HG03442 (cell line): ENCODE measurements at regions not wholly inside any gene's neighbourhood (a gene's known extent, or its start where the extent isn't known, plus 50 kb on each side); places are given as distances from the start of the nearest gene placed in this dataset.

Experiments
- ATAC-seq: cut with Tn5 transposase; IDR thresholded peaks from one replicate; pipeline ENCODE4 v1.9.1; 2021; ENCODE audit warnings: mild to moderate bottlenecking, moderate library complexity; ENCODE audit not compliant: unreplicated experiment

GRCh38 chr10:29962166-29962850, 97.1 kb downstream of the JCAD start:
- no peak for ATAC-seq

DNA sequence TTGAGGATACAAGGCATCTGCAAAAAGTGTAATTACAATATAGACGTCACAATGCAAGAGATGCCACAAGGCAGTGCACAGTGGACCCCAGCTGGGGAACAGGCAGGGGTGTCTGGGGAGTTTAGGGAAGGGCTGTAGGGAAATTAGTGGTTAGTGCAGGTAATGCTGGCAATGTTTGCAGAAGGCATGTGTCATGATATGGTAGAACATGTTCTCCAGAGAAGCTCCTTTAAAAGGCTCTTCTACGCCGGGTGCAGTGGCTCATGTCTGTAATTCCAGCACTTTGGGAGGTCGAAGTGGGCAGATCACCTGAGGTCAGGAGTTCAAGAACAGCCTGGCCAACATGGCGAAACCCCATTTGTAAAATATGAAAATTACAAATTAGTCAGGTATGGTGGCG, 98.0 kb downstream of the JCAD start:
- no peak for ATAC-seq

GRCh38 chr10:29960261-29960660, 99.1 kb downstream of the JCAD start:
- no peak for ATAC-seq

DNA sequence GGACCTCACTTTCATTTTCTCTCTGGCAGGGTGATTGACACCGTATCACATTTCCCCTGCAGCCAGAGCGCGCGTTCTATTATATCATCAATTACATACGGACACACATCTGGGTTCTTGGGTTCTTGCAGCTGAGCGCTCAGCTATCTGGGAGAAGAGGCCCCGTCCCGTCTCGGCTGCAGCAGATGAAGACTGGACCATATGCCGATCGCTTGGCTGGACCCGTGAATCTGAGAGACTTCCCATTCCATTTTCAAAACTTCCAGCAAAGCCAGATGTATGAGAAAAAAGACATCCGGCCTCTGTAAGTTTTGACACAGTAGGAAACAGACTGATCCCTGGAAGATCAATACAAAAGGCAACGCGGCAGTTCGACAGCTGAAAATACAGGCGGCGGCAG, 99.8 kb downstream of the JCAD start:
- ATAC-seq: no peak

GRCh38 chr10:29958440-29958839, 100.9 kb downstream of the JCAD start:
- no peak for ATAC-seq

DNA sequence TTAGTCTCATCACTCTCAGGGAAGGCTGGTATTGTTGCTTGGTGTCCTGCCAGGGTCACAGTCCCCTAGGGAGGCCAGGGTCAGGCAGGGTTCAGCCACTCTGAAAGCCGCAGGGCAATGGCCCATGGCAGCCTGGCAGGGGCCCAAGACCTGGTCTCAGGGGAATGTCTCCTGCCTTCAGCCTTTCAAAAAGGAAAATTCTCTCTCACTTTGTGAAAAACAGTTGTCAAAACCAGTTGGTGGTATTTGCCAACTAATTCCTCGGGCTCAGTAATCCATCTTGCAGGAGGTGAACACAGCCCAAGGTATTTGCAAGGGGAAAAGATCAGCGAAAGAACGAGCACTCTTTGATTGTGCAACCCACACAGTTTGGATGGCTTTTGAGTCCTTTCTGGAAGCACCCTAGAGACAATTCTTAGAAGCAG, 101.5 kb downstream of the JCAD start:
- no peak for ATAC-seq

GRCh38 chr10:29957236-29957635, 102.2 kb downstream of the JCAD start:
- no peak for ATAC-seq

- ATAC-seq: no peak
Measured at GRCh38 chr10:29956335-29956924, 103.0 kb downstream of the JCAD start.

GRCh38 chr10:29955329-29955935, 104.0 kb downstream of the JCAD start:
- no peak for ATAC-seq

DNA sequence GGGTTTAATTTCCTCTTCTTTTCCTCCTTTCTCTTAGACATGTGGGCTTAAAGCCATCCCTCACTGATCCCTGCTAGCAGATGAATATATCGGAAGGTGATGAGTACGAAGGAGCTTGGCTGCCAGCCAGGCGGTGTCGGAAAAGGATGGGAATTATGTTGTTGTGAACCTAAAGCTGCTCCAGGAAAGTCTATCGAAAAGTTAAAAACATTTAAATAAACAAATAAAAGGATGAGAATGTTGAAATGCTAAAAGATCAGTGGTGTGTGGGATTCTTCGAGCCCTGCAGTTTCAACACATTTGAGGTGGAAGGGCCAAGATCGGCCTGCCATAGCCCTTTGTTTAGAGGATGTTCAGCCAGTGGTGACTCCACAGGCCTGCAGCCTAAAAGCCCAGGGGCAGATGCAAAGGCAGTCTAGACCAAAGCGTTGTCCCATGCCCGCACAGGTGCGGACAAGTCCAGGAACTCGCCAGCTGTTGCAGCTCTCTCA, 107.9 kb downstream of the JCAD start:
- ATAC-seq: no peak

GRCh38 chr10:29950391-29950790, 109.0 kb downstream of the JCAD start:
- ATAC-seq: no peak

DNA sequence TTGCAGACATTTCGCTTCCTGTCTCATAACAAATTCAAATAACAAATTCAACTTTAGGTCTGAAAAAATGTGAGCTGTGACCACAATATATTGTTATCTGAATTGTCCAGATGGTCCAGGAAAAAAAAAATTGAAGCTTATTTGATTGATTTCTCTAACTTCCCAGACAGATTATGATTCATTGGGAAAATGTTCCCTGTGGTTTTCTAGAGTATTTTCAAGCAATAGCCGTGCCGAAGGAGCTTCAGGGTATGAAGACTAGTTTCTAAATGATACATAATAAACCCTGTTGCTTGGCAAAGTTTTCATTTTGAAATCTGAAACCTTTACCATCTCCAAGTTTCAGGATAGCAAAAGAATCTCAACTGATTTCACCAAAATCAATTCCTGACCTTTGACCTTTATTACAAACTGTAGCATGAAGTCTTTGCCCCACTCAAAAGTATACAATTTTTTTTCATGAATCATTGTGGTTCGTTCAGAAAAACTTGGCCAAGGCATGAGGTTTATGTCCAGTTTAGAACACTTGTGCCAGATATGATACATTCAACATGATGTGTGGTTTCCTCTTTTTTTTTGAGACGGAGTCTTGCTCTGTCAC, 109.9 kb downstream of the JCAD start:
- no peak for ATAC-seq

GRCh38 chr10:29948881-29949355, 110.5 kb downstream of the JCAD start:
- no peak for ATAC-seq

- no peak for ATAC-seq
Measured at GRCh38 chr10:29947701-29948060, 111.7 kb downstream of the JCAD start.

DNA sequence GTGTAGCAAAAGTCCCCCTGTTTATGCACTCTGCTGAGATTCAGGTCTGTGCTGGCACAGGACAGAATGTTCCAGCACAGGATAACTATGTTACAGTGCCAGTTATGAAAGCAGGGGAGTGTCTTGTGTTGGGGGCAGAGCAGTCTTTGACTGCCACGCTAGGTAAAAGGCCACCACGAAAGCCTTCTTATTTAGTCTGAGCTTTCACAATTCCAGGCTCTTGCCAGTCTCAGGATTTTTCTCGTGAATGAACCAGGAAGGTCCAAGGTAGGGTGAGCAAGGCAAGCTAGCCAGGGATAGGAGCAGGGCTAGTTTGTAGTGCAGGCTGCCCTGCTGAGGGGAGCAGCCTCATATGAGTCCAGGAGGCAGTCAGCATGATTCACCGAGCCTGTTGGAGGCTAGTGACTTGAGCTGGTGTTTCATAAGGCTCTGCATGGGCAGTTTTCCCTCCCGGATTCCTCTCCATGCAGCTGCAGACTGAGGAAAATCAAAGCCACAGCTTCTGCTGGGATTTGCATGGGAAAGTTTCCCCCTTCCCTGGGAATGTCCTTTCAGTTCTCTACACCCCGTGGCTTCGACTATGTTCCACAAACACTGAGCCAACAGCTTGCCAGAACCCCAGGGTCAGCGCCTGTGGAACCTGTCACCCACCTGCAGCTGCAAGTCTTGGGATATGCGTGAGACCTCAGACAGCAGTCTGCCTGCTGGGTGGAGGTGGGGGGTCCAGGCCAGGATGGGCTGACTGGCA, 112.3 kb downstream of the JCAD start:
- no peak for ATAC-seq

- no peak for ATAC-seq
Measured at GRCh38 chr10:29946614-29946952, 112.8 kb downstream of the JCAD start.

- no peak for ATAC-seq
Measured at GRCh38 chr10:29941476-29941875, 117.9 kb downstream of the JCAD start.

DNA sequence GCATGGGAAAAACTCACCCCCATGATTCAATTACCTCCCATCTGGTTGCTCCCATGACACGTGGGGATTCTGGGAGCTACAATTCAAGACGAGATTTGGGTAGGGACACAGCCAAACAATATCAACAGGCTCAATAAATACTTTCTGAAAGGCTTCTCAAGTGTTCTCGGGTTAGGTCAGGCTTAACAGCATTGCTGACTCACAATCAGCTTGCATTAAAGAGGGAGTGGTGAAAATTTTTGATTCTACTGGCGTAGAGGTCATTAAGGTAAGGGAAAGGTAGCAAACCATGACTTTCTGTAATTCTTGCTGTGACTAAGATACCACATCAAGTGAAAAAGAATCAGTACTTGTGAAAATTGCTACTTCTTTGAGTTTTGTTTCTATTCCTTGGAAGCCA, 126.4 kb downstream of the JCAD start:
- ATAC-seq: no peak

DNA sequence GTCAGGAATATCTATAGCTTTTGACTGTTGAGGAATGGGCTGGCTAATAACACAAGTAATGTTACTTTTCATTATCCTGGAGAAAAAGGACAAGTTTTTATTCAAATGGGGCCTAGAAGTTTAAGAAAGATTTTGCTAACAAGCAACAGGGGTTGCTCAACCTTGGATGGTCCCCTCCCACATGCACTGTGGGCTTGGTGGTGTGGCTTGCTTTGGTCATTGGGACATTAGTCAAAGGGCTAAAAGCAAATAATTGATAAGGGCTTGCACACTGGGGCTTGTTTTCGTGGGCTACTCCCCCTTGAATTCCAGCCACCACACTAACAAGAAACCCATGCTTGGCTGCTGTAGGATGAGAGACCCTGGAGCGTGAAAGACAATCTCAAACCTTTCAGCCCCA, 127.6 kb downstream of the JCAD start:
- no peak for ATAC-seq

DNA sequence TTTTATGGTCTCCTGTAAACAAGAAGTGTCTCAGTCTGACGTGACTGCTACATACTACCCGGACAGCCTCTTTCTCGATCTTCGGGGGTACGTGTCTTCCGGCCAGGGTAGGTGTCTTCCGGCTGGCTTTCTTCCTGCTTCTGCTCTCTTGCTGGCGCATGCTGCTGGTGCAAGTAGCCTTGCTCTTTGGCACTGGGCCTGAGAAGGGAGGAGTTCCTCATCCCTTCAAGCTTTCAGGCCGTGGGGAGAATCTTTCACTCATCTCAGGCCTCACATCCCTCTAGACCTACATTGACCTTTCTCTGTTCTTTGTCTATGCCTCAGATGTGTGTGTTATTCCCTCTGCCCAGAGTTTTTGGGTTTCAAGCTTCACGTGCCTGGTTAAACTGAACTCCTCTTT, 130.4 kb downstream of the JCAD start:
- no peak for ATAC-seq

- ATAC-seq: no peak
Measured at GRCh38 chr10:29926693-29927048, 132.7 kb downstream of the JCAD start.
